K562 (cell line): ENCODE measurements at regions not wholly inside any gene's neighbourhood (a gene's known extent, or its start where the extent isn't known, plus 50 kb on each side); places are given as distances from the start of the nearest gene placed in this dataset.

ENCODE experiments used
- ATAC-seq: fragments of 200-7000 bp; cut with Tn5 transposase; 3 replicates; pipeline ENCODE4 v1.9.1; 2020; ENCODE audit warnings: moderate library complexity
- BruUV-seq: library from RNA; stranded (reverse); fragments of 400-500 nt; replicated peaks from 2 replicates; lab custom pipeline; 2021; lab: Mats Ljungman, UMichigan
- CTCF ChIA-PET: fragments of 300-600 bp; formaldehyde crosslinking; extraction: SDS; loops from one replicate; lab custom pipeline; 2021; ENCODE audit warnings: low intra/inter-chr PET ratio; lab: Yijun Ruan, JAX
- POLR2A ChIA-PET: fragments of 300-600, 350-650 bp; sonication (Branson Sonifier 250); formaldehyde crosslinking; extraction: SDS; loops from one replicate; lab custom pipeline; 2021; ENCODE audit warnings: antibody characterized with exemption, inconsistent platforms; lab: Yijun Ruan, JAX
- DNase-seq, 4 experiments: peaks; one replicate each; pipeline versions ENCODE4 v3.0.0 to v3.0.0-alpha.2; 2011 to 2018; ENCODE audit warnings: low spot score in 3 of 4, mixed read lengths in 3 of 4; ENCODE audit errors: extremely low read depth in 1 of 4
- FAIRE-seq: peaks from 2 replicates; lab custom pipeline; 2011; peaks lifted over from hg19 to GRCh38; lab: Jason Lieb, UNC
- H2AFZ ChIP-seq: 2 replicates; pipeline ENCODE4 v1.6.0; 2011; ENCODE audit warnings: low read depth, low read length, control low read depth, inconsistent platforms
- H3K27ac ChIP-seq: fragments of 200-600 bp; 3 replicates; pipeline ENCODE4 v1.8.0; 2011; ENCODE audit warnings: low read depth, mild to moderate bottlenecking, control low read depth, inconsistent platforms, low read length, moderate library complexity, mixed read lengths; ENCODE audit errors: extremely low read depth
- H3K27me3 ChIP-seq, 2 experiments: fragments of 300-600 bp in 1 of 2; 2 replicates in 1 of 2; 3 replicates in 1 of 2; pipeline versions ENCODE4 v1.6.0 to v1.8.0; 2011; ENCODE audit warnings: inconsistent platforms in 2 of 2, low read length in 2 of 2, mild to moderate bottlenecking in 1 of 2, mixed read lengths in 1 of 2, moderate library complexity in 1 of 2; ENCODE audit not compliant: control insufficient read depth in 2 of 2, insufficient read depth in 2 of 2
- H3K36me3 ChIP-seq: fragments of 300-600 bp; 3 replicates; pipeline ENCODE4 v1.8.0; 2011; ENCODE audit warnings: mild to moderate bottlenecking, low read length, inconsistent platforms; ENCODE audit not compliant: control insufficient read depth, insufficient read depth
- H3K4me1 ChIP-seq, 2 experiments: fragments of 200-600 bp in 1 of 2; replicated peaks in 1 of 2; 2 replicates in 1 of 2; 3 replicates in 1 of 2; pipeline versions ENCODE4 v1.5.1 to v1.8.0; 2011; ENCODE audit warnings: inconsistent platforms in 2 of 2, low read length in 2 of 2, mild to moderate bottlenecking in 1 of 2, mixed read lengths in 1 of 2, moderate library complexity in 1 of 2; ENCODE audit not compliant: control insufficient read depth in 2 of 2, insufficient read depth in 2 of 2
- H3K4me2 ChIP-seq: 2 replicates; pipeline ENCODE4 v1.6.1; 2011; ENCODE audit warnings: low read length, control low read depth, inconsistent platforms, mixed read lengths; ENCODE audit not compliant: insufficient read depth
- H3K4me3 ChIP-seq: fragments of 200-600 bp; sonication (generic), shearing (Covaris generic); 2 replicates; pipeline ENCODE4 v1.5.1; 2016; ENCODE audit warnings: control low read depth, inconsistent platforms
- H3K79me2 ChIP-seq: fragments of 200-600 bp; 3 replicates; pipeline ENCODE4 v1.8.0; 2011; ENCODE audit warnings: low read length, inconsistent platforms; ENCODE audit not compliant: control insufficient read depth, insufficient read depth
- H3K9ac ChIP-seq, 2 experiments: 2 replicates each; pipeline versions ENCODE4 v1.6.0 to v1.6.1; 2011; ENCODE audit warnings: low read depth in 2 of 2, low read length in 2 of 2, control low read depth in 1 of 2, inconsistent platforms in 1 of 2, mild to moderate bottlenecking in 1 of 2, mixed read lengths in 1 of 2; ENCODE audit not compliant: insufficient read depth in 1 of 2
- H3K9me1 ChIP-seq: one replicate; pipeline ENCODE4 v1.6.0; 2011; ENCODE audit warnings: inconsistent platforms, mild to moderate bottlenecking, low read length, moderate library complexity; ENCODE audit not compliant: control insufficient read depth, insufficient read depth
- H3K9me3 ChIP-seq: replicated peaks from 2 replicates; pipeline ENCODE4 v1.5.1; 2011; ENCODE audit warnings: low read depth, low read length, inconsistent platforms; ENCODE audit not compliant: control insufficient read depth, insufficient read depth
- H4K20me1 ChIP-seq: replicated peaks from 2 replicates; pipeline ENCODE4 v1.6.1; 2011; ENCODE audit warnings: low read length, inconsistent platforms, mixed read lengths; ENCODE audit not compliant: control insufficient read depth, insufficient read depth
- CBFA2T2 ChIP-seq: fragments of 450-650 bp; conservative IDR thresholded peaks from 2 replicates; pipeline ENCODE4 v1.6.1; 2017; ENCODE audit warnings: mild to moderate bottlenecking
- FOSL1 ChIP-seq: fragments of 200-800 bp; sonication (Bioruptor generic); conservative IDR thresholded peaks from 2 replicates; pipeline ENCODE4 v1.6.1; 2016; ENCODE audit warnings: missing genetic modification characterization, missing compliant biosample characterization
- NFRKB ChIP-seq: fragments of 450-650 bp; IDR thresholded peaks from 2 replicates; pipeline ENCODE4 v1.6.1; 2016; ENCODE audit warnings: low read depth
- POLR2AphosphoS5 ChIP-seq: IDR thresholded peaks from 2 replicates; pipeline ENCODE4 v1.6.1; 2011; ENCODE audit warnings: mild to moderate bottlenecking, low read depth, low read length, moderate library complexity; ENCODE audit not compliant: control insufficient read depth, insufficient read depth
- SAFB ChIP-seq: fragments of 200-400 bp; formaldehyde crosslinking; IDR thresholded peaks from 2 replicates; pipeline ENCODE4 v1.6.1; 2017; ENCODE audit warnings: low read depth, low read length, borderline replicate concordance
- TEAD4 ChIP-seq, 2 experiments: sonication (generic) in 1 of 2; formaldehyde crosslinking in 1 of 2; IDR thresholded peaks; 2 replicates each; pipeline versions ENCODE4 v1.6.1 to v1.8.0; 2012 to 2022; ENCODE audit warnings: borderline replicate concordance in 1 of 2, inconsistent platforms in 1 of 2, low read length in 1 of 2, mild to moderate bottlenecking in 1 of 2, missing genetic modification reagents in 1 of 2
- ZNF830 ChIP-seq: fragments of 250-450 bp; sonication (Bioruptor Pico); IDR thresholded peaks from 2 replicates; pipeline ENCODE4 v1.5.0; 2021; ENCODE audit warnings: mild to moderate bottlenecking
- WGBS: fragments of 100-300 bp; shearing (Covaris generic); methylation state at CpG from one replicate; pipeline ENCODE4 v1.1.6; 2016; ENCODE audit warnings: low coverage, mixed read lengths; ENCODE audit not compliant: insufficient coverage; ENCODE audit errors: missing lambda C conversion rate; 5-methylcytosine and 5-hydroxymethylcytosine counted together
- in situ Hi-C: fragments of 300-500 bp; cut with MboI; formaldehyde crosslinking; loops from 4 replicates; pipeline ENCODE4 v1.15.0; 2018; ENCODE audit warnings: inconsistent platforms, mixed read lengths
- intact Hi-C: fragments of 100-400 bp; cut with micrococcal nuclease; formaldehyde crosslinking; loops from 2 replicates; pipeline ENCODE4 v1.14.2; 2022
- TF ChIP-seq, protein P1 (sequence below): sonication (generic); formaldehyde crosslinking; IDR thresholded peaks from 2 replicates; pipeline ENCODE4 v1.5.0; 2020; ENCODE audit warnings: missing genetic modification reagents
- TF ChIP-seq, protein P2 (sequence below): fragments of 250-450 bp; sonication (Bioruptor Pico); IDR thresholded peaks from 2 replicates; pipeline ENCODE4 v1.5.0; 2021

DNA sequence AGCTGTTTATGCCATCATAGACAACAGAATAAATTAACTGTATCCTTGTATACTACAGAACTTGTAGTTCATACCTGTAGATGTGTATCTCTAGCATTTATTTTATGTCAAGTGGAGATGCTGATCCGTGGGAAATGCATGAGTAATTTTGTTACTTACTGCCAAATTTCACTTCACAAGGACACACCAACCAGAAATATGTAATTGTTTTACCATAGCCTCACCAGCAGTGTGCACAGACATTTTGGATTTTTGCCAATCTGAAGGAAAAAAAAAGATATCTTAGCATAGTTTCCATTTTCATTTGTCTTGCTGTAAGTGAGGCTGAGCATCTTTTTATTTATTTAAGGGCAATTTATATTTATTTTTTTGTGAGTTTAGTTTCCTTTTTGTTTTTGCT lies 265.1 kb upstream of the OSR1 start:
- TF ChIP-seq, protein P1, sequence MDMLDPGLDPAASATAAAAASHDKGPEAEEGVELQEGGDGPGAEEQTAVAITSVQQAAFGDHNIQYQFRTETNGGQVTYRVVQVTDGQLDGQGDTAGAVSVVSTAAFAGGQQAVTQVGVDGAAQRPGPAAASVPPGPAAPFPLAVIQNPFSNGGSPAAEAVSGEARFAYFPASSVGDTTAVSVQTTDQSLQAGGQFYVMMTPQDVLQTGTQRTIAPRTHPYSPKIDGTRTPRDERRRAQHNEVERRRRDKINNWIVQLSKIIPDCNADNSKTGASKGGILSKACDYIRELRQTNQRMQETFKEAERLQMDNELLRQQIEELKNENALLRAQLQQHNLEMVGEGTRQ (CRISPR knock-in tag): no peak
- no peak for TF ChIP-seq NFRKB
- CTCF ChIA-PET: no interaction called here

GRCh38 chr2:19617257-19617848 lies 258.9 kb upstream of the OSR1 start:
- in situ Hi-C loops: no loop called here
- no peak for ATAC-seq
- TF ChIP-seq FOSL1 (tag) (no peak), CBFA2T2 (no peak), POLR2AphosphoS5 (no peak), SAFB (no peak), ZNF830 (CRISPR knock-in tag) (no peak), TEAD4 (IDR thresholded peaks at IDR 0.05; ENCODE audit: low read length) (no peak), TEAD4 (CRISPR knock-in tag; IDR thresholded peaks at IDR 0.05; ENCODE audit: borderline replicate concordance) (no peak)
- TF ChIP-seq, protein P2, sequence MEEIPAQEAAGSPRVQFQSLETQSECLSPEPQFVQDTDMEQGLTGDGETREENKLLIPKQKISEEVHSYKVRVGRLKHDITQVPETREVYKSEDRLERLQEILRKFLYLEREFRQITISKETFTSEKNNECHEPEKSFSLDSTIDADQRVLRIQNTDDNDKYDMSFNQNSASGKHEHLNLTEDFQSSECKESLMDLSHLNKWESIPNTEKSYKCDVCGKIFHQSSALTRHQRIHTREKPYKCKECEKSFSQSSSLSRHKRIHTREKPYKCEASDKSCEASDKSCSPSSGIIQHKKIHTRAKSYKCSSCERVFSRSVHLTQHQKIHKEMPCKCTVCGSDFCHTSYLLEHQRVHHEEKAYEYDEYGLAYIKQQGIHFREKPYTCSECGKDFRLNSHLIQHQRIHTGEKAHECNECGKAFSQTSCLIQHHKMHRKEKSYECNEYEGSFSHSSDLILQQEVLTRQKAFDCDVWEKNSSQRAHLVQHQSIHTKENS (CRISPR knock-in tag): no peak
- no peak overlapping the region for H3K4me2 ChIP-seq
- no peaks in the 10 kb centered on the region for H4K20me1 ChIP-seq
- H3K9me3 ChIP-seq: no peaks in the 10 kb centered on the region
- H3K4me1 ChIP-seq: no peaks in the 10 kb centered on the region
- H3K9me1 ChIP-seq: no peaks in the 10 kb centered on the region
- H3K79me2 ChIP-seq: no peaks in the 10 kb centered on the region
- no peak for DNase-seq
- H3K27ac ChIP-seq: no peak overlapping the region
- H3K9ac ChIP-seq: no peak overlapping the region
- intact Hi-C loops: no loop called here
- H3K27me3 ChIP-seq: no peaks in the 10 kb centered on the region
- BruUV-seq: no TSS peak
- no peaks in the 10 kb centered on the region for H3K36me3 ChIP-seq
- POLR2A ChIA-PET: no interaction called here
- no peak for FAIRE-seq
- 6% methylated on average over 1 of the region's 1 CpG for WGBS
- CTCF ChIA-PET: no interaction called here
- no peak overlapping the region for H3K4me3 ChIP-seq
- no peak overlapping the region for H2AFZ ChIP-seq

More for the DNA sequence above, 265.1 kb upstream of the OSR1 start:
- ATAC-seq: no peak
- Histone ChIP-seq H3K27ac (no peak overlapping the region), H3K9me1 (no peaks in the 10 kb centered on the region), H3K9ac (no peak overlapping the region), H3K4me2 (no peak overlapping the region), H3K4me1 (no peaks in the 10 kb centered on the region), H3K79me2 (no peaks in the 10 kb centered on the region), H3K9me3 (no peaks in the 10 kb centered on the region), H3K4me3 (no peak overlapping the region), H3K27me3 (no peaks in the 10 kb centered on the region), H4K20me1 (no peaks in the 10 kb centered on the region), H3K36me3 (no peaks in the 10 kb centered on the region), H2AFZ (no peak overlapping the region)
- WGBS: 0% methylated on average over 1 of the region's 1 CpG
- FAIRE-seq: no peak
- in situ Hi-C loops (no loop called here), intact Hi-C loops (no loop called here)
- POLR2A ChIA-PET: no interaction called here
- DNase-seq: no peak
- no TSS peak for BruUV-seq
